HEK293T (cell line): ENCODE measurements at regions not wholly inside any gene's neighbourhood (a gene's known extent, or its start where the extent isn't known, plus 50 kb on each side); places are given as distances from the start of the nearest gene placed in this dataset.

Source experiments
- CTCF ChIA-PET: fragments of 350-600 bp; formaldehyde crosslinking; extraction: SDS; loops from one replicate; lab custom pipeline; 2021; ENCODE audit warnings: antibody characterized with exemption, inconsistent platforms; lab: Yijun Ruan, JAX
- POLR2A ChIA-PET: fragments of 350-600 bp; formaldehyde crosslinking; extraction: SDS; loops from one replicate; lab custom pipeline; 2020; ENCODE audit warnings: antibody characterized with exemption, inconsistent platforms; lab: Yijun Ruan, JAX
- DNase-seq: peaks from one replicate; pipeline ENCODE4 v3.0.0; 2012; ENCODE audit warnings: mixed read lengths; ENCODE audit errors: extremely low spot score
- ARNT ChIP-seq: fragments of 450-650 bp; IDR thresholded peaks from 2 replicates; pipeline ENCODE4 v1.6.1; 2017; ENCODE audit warnings: mild to moderate bottlenecking
- BHLHE40 ChIP-seq: fragments of 450-650 bp; IDR thresholded peaks from 2 replicates; pipeline ENCODE4 v1.6.1; 2016; ENCODE audit warnings: mild to moderate bottlenecking, moderate library complexity, borderline replicate concordance
- CTBP1 ChIP-seq: fragments of 450-650 bp; IDR thresholded peaks from 2 replicates; pipeline ENCODE4 v1.6.1; 2016; ENCODE audit warnings: borderline replicate concordance
- ELF4 ChIP-seq: fragments of 450-650 bp; IDR thresholded peaks from 2 replicates; pipeline ENCODE4 v1.6.1; 2017; ENCODE audit warnings: antibody characterized with exemption
- FOXA1 ChIP-seq: fragments of 450-650 bp; IDR thresholded peaks from 2 replicates; pipeline ENCODE4 v1.6.1; 2016; ENCODE audit warnings: mild to moderate bottlenecking
- FOXK2 ChIP-seq: fragments of 450-650 bp; IDR thresholded peaks from 2 replicates; pipeline ENCODE4 v1.6.1; 2016; ENCODE audit warnings: mild to moderate bottlenecking
- FOXM1 ChIP-seq: fragments of 450-650 bp; IDR thresholded peaks from 2 replicates; pipeline ENCODE4 v1.6.1; 2017; ENCODE audit warnings: mild to moderate bottlenecking, borderline replicate concordance
- HDGF ChIP-seq: fragments of 450-650 bp; IDR thresholded peaks from 2 replicates; pipeline ENCODE4 v1.6.1; 2017; ENCODE audit warnings: antibody characterized with exemption, borderline replicate concordance
- L3MBTL2 ChIP-seq: fragments of 450-650 bp; conservative IDR thresholded peaks from 2 replicates; pipeline ENCODE4 v1.6.1; 2016; ENCODE audit warnings: mild to moderate bottlenecking
- LEF1 ChIP-seq: fragments of 450-650 bp; IDR thresholded peaks from 2 replicates; pipeline ENCODE4 v1.6.1; 2017; ENCODE audit warnings: mild to moderate bottlenecking, borderline replicate concordance
- NFRKB ChIP-seq: fragments of 450-650 bp; IDR thresholded peaks from 2 replicates; pipeline ENCODE4 v1.6.1; 2016; ENCODE audit warnings: mild to moderate bottlenecking, moderate library complexity
- SP1 ChIP-seq: fragments of 450-650 bp; IDR thresholded peaks from 2 replicates; pipeline ENCODE4 v1.6.1; 2017
- SUZ12 ChIP-seq: fragments of 450-650 bp; IDR thresholded peaks from 2 replicates; pipeline ENCODE4 v1.6.1; 2016; ENCODE audit warnings: mild to moderate bottlenecking
- TARDBP ChIP-seq: fragments of 450-650 bp; IDR thresholded peaks from 2 replicates; pipeline ENCODE4 v1.6.1; 2016
- ZNF384 ChIP-seq: fragments of 450-650 bp; IDR thresholded peaks from 2 replicates; pipeline ENCODE4 v1.6.1; 2016
- TF ChIP-seq, protein P1 (sequence below): fragments of 450-650 bp; IDR thresholded peaks from 2 replicates; pipeline ENCODE4 v1.6.1; 2016

DNA sequence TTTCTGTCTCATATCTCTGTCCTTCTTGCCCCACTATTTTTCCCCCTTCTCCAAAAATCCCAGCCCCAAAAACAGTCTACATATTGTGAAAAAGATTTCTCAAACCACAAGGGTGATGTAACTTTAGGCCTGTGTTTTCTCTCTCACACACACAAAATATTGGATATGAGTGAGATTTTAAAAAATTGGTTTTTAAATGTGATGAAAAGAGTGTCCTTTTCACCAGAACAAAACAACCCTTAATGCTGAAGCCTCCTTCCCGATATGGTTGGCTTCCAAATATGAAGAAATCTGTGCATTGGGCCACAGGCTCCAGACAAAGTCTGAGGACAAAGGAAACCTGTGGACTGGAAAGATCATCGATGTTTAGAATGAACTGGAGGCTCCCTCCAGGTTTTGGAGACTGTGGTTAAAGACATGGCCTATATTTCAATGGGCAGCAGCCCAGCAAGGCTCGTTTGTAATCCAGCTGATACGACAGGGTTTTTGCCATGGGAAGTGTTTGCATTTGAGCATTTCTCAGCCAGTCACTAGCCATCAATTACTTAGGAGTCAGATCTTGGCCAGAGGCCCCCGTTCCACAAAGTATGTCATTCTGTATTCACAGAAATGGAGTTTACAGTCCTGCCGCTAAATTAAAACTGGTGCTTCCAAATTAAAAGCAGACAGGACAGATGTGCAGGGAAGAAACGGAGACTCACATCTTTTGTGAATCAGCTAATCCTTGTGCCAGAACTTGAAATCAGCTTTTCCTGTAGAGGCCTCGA lies 546.3 kb downstream of the EBF1 start:
- ChIA-PET CTCF (interaction anchor here (0.6 kb wide), 2 partner anchors 34 to 414 kb away, joined by 3 to 4 read pairs; no protein-coding TSS in a partner anchor), POLR2A (no interaction called here)
- DNase-seq: no peak
- TF ChIP-seq SP1 (no peak), ELF4 (no peak), ARNT (no peak), FOXM1 (no peak), ZNF384 (no peak), TARDBP (no peak), SUZ12 (no peak), LEF1 (no peak), L3MBTL2 (no peak), HDGF (no peak), BHLHE40 (no peak), CTBP1 (no peak), FOXK2 (no peak), NFRKB (no peak), FOXA1 (no peak)
- TF ChIP-seq, protein P1, sequence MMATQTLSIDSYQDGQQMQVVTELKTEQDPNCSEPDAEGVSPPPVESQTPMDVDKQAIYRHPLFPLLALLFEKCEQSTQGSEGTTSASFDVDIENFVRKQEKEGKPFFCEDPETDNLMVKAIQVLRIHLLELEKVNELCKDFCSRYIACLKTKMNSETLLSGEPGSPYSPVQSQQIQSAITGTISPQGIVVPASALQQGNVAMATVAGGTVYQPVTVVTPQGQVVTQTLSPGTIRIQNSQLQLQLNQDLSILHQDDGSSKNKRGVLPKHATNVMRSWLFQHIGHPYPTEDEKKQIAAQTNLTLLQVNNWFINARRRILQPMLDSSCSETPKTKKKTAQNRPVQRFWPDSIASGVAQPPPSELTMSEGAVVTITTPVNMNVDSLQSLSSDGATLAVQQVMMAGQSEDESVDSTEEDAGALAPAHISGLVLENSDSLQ: no peak

- DNase-seq: no peak
- CTCF ChIA-PET: no interaction called here
- TF ChIP-seq ARNT: no peak
- TF ChIP-seq L3MBTL2: no peak
- no peak for TF ChIP-seq NFRKB
- TF ChIP-seq CTBP1: no peak
- no peak for TF ChIP-seq FOXA1
- TF ChIP-seq SUZ12: no peak
- TF ChIP-seq SP1: no peak
- no peak for TF ChIP-seq TARDBP
- TF ChIP-seq ELF4: no peak
- no peak for TF ChIP-seq ZNF384
- no peak for TF ChIP-seq FOXM1
- no peak for TF ChIP-seq LEF1
- TF ChIP-seq, protein P1: no peak
- no peak for TF ChIP-seq BHLHE40
- no peak for TF ChIP-seq HDGF
- no peak for TF ChIP-seq FOXK2
- POLR2A ChIA-PET: no interaction called here
Observed at GRCh38 chr5:158552241-158552640, 547.5 kb downstream of the EBF1 start.

- TF ChIP-seq ARNT (no peak), HDGF (no peak), L3MBTL2 (no peak), ELF4 (no peak), ZNF384 (no peak), NFRKB (no peak), BHLHE40 (no peak)
- no peak for DNase-seq
- ChIA-PET CTCF (no interaction called here), POLR2A (no interaction called here)
Observed at GRCh38 chr5:158549311-158549710, 550.4 kb downstream of the EBF1 start.

DNA sequence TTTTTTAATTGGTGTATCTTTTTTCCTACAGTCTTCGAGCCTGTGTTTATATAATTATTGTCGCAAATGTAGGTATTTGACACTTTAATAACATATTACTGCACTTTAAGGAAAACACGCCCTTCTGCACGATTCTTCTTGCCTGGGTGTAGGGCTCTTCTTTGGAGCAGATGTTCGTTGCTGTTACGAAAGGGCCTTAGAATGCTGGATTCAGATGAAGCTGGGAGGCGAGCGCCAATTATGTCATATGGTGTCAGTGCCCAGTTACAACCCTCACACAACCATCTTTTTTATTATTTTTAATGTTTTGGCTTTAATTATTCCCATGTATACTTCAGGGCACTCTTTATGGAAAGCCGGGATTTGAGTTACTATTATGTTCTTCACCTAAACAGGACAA lies 553.0 kb downstream of the EBF1 start:
- ChIA-PET POLR2A (no interaction called here), CTCF (no interaction called here)
- no peak for TF ChIP-seq ZNF384
- TF ChIP-seq NFRKB: no peak
- TF ChIP-seq ELF4: no peak
- TF ChIP-seq SUZ12: no peak
- TF ChIP-seq, protein P1: no peak
- no peak for TF ChIP-seq L3MBTL2
- TF ChIP-seq TARDBP: no peak
- TF ChIP-seq FOXK2: no peak
- TF ChIP-seq FOXA1: no peak
- TF ChIP-seq ARNT: no peak
- no peak for TF ChIP-seq HDGF
- TF ChIP-seq CTBP1: no peak
- TF ChIP-seq LEF1: no peak
- no peak for TF ChIP-seq BHLHE40
- TF ChIP-seq FOXM1: no peak
- no peak for TF ChIP-seq SP1
- no peak for DNase-seq

- ChIA-PET POLR2A (no interaction called here), CTCF (interaction anchor here (1.1 kb wide), 2 partner anchors 95 to 150 kb away, joined by 3 to 4 read pairs; no protein-coding TSS in a partner anchor)
- TF ChIP-seq, protein P1: no peak
- TF ChIP-seq SUZ12 (no peak), FOXK2 (no peak)
- DNase-seq: no peak
Observed at GRCh38 chr5:158545949-158546530, 553.7 kb downstream of the EBF1 start.
